Cardiac muscle cell (in vitro differentiated cells and primary cell): ENCODE measurements at regions not wholly inside any gene's neighbourhood (a gene's known extent, or its start where the extent isn't known, plus 50 kb on each side); places are given as distances from the start of the nearest gene placed in this dataset.

Source experiments
- DNase-seq, 2 donors: peaks; one replicate each; pipeline versions ENCODE4 v3.0.0 to v3.0.0-alpha.2; 2010 to 2017; ENCODE audit warnings: low read depth in 1 of 2, low spot score in 1 of 2
- H3K27ac ChIP-seq: fragments of 200-600 bp; sonication (generic); 2 replicates; pipeline ENCODE4 v1.5.1; 2016
- H3K27me3 ChIP-seq: fragments of 200-600 bp; sonication (generic); 2 replicates; pipeline ENCODE4 v1.6.0; 2016; ENCODE audit warnings: control low read depth
- H3K36me3 ChIP-seq: fragments of 200-600 bp; sonication (generic); 2 replicates; pipeline ENCODE4 v1.5.1; 2016; ENCODE audit warnings: control low read depth
- H3K4me1 ChIP-seq: fragments of 200-600 bp; sonication (generic); 2 replicates; pipeline ENCODE4 v1.8.1; 2017; ENCODE audit warnings: low read depth, mild to moderate bottlenecking, mixed run types
- H3K4me3 ChIP-seq: fragments of 200-600 bp; sonication (generic); 2 replicates; pipeline ENCODE4 v1.5.1; 2016; ENCODE audit warnings: mild to moderate bottlenecking
- H3K9me3 ChIP-seq: fragments of 200-600 bp; sonication (generic); 2 replicates; pipeline ENCODE4 v1.5.1; 2017; ENCODE audit warnings: low read depth, mild to moderate bottlenecking, control low read depth
- TF ChIP-seq, protein P1 (sequence below): IDR thresholded peaks from 2 replicates; pipeline ENCODE4 v1.5.1; 2012; ENCODE audit warnings: low read depth, mild to moderate bottlenecking, low read length

DNA sequence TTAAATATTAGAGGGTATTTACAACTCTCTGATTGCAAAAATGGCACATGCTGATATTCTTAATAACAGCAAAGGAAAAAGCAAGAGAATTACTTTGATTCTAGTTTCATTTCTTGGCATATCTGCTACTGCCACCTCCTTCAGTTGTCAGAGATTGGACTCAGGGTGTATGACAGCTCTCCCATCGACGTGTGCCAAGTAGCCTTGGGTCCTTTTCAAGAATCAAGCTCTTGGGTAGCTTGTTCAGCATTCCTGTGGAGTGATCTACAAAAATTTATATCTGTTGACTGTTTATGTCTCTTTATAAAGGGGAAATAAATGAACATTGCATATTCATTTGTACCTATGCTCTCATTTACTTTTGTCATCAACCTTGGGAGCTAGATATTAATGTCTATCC lies 315.6 kb downstream of the PRR16 start:
- no peaks in the 10 kb centered on the region for H3K9me3 ChIP-seq
- DNase-seq, result no peak
- no peaks in the 10 kb centered on the region for H3K36me3 ChIP-seq
- no peak overlapping the region for H3K27ac ChIP-seq
- TF ChIP-seq, protein P1, sequence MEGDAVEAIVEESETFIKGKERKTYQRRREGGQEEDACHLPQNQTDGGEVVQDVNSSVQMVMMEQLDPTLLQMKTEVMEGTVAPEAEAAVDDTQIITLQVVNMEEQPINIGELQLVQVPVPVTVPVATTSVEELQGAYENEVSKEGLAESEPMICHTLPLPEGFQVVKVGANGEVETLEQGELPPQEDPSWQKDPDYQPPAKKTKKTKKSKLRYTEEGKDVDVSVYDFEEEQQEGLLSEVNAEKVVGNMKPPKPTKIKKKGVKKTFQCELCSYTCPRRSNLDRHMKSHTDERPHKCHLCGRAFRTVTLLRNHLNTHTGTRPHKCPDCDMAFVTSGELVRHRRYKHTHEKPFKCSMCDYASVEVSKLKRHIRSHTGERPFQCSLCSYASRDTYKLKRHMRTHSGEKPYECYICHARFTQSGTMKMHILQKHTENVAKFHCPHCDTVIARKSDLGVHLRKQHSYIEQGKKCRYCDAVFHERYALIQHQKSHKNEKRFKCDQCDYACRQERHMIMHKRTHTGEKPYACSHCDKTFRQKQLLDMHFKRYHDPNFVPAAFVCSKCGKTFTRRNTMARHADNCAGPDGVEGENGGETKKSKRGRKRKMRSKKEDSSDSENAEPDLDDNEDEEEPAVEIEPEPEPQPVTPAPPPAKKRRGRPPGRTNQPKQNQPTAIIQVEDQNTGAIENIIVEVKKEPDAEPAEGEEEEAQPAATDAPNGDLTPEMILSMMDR, result no peak
- no peak overlapping the region for H3K4me3 ChIP-seq
- H3K27me3 ChIP-seq, result no peaks in the 10 kb centered on the region
- H3K4me1 ChIP-seq, result no peaks in the 10 kb centered on the region

DNA sequence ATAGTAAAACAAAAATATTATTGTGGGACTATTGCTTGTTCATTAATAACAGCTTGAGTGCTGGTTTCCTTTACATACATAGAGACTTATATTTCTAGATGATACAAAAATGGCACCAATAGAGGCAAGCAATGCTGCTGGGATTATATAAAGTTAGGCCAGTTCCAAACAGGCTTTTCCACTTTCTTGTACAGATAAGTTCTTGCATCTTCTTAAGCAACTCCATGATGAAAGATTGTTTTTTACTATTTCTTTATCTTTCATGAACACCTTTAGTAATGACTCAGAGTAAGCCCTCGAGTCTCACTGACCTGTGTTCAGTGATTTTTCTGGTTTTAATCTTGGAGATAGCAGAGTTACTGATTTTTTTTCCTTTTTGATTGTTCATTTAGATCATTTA lies 324.4 kb downstream of the PRR16 start:
- Histone ChIP-seq H3K9me3 (no peaks in the 10 kb centered on the region), H3K27ac (no peak overlapping the region), H3K4me1 (no peaks in the 10 kb centered on the region), H3K36me3 (no peaks in the 10 kb centered on the region), H3K4me3 (no peak overlapping the region), H3K27me3 (no peaks in the 10 kb centered on the region)
- DNase-seq, result no peak
- TF ChIP-seq, protein P1, result no peak

DNA sequence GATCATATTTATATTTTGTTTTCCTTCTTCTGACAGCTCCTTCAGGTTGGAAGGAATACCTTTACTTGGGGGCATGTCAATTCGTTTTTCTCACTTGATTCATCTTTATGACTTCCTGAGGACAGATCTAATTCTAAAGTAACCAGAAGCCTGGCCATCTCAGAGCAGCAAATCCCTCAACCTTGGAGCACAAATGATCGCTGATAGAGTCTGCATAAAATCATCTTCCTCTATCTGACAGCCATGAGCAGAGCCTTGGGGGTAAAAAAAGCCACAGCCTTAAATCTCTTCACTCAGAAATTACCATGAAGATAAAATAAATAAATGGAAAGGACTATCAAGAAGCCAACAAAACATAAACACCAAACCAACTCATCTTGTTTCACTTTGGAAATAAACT lies 325.8 kb downstream of the PRR16 start:
- TF ChIP-seq, protein P1, result no peak
- H3K27ac ChIP-seq, result no peak overlapping the region
- H3K27me3 ChIP-seq, result no peaks in the 10 kb centered on the region
- H3K4me1 ChIP-seq, result no peaks in the 10 kb centered on the region
- H3K9me3 ChIP-seq, result no peaks in the 10 kb centered on the region
- no peak overlapping the region for H3K4me3 ChIP-seq
- DNase-seq, result no peak
- no peaks in the 10 kb centered on the region for H3K36me3 ChIP-seq

DNA sequence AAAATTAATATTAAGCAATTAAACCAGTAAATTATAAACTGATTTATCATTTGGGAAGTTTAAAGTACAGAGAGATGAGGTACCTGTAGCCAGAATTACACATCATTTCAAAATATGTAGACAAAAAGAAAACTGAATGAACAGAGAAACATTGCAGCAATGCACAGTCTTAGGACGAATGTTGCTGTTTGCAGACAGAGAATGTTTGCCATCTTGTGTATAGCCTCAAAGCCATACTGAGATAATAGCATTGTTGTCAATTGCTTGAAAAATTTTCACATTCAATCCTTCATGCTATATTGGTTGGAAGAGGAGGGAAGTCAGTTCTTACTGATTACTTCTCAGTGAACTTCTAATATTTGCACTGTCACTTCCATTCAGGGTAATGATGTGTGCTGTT lies 326.2 kb downstream of the PRR16 start:
- H3K4me1 ChIP-seq, result no peaks in the 10 kb centered on the region
- H3K36me3 ChIP-seq, result no peaks in the 10 kb centered on the region

DNA sequence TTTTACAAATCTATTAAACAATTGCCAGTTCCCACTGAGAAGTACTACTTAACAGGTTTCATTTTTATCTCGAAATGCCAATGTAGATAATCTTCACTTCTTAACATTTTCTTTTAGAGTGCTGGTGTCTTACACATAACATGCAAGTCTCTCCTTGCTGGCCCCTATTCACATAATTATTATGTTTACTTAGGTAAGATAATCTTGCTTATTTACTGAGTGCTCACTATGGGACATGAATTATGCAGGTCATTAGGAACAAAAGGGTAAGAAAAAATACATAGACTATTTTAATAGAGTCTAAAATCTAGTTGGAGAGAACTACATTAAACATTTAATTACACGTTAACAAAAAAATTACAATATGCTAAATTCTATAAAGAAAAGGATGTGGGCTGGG lies 328.4 kb downstream of the PRR16 start:
- TF ChIP-seq, protein P1, result no peak
- no peaks in the 10 kb centered on the region for H3K27me3 ChIP-seq
- no peak overlapping the region for H3K4me3 ChIP-seq

More for the DNA sequence above, 326.2 kb downstream of the PRR16 start:
- no peaks in the 10 kb centered on the region for H3K9me3 ChIP-seq
- no peak overlapping the region for H3K27ac ChIP-seq
- DNase-seq, result no peak
- H3K4me3 ChIP-seq, result no peak overlapping the region
- H3K27me3 ChIP-seq, result no peaks in the 10 kb centered on the region
- TF ChIP-seq, protein P1, result no peak

DNA sequence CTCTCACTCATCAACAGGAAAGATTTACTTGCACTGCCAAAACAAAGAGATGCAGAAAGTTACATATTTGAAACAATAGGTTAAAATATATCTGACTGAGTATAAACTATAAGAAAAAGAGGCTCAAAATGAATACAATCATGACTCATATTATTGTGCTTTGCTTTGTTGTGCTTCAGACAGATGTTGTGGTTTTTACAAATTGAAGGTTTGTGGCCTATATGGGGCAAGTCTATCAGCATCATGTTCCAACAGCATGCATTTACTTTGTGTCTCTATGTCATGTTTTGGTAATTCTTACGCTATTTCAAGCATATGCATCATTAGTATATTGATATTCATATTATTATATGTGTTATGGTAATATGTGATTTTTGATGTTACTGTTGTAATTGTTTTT lies 330.0 kb downstream of the PRR16 start:
- H3K4me1 ChIP-seq, result no peaks in the 10 kb centered on the region
- no peak for DNase-seq
- no peaks in the 10 kb centered on the region for H3K9me3 ChIP-seq
- no peaks in the 10 kb centered on the region for H3K36me3 ChIP-seq
- TF ChIP-seq, protein P1, result no peak
- H3K27me3 ChIP-seq, result no peaks in the 10 kb centered on the region
- no peak overlapping the region for H3K27ac ChIP-seq
- H3K4me3 ChIP-seq, result no peak overlapping the region

More for the DNA sequence above, 328.4 kb downstream of the PRR16 start:
- H3K27ac ChIP-seq, result no peak overlapping the region
- no peak for DNase-seq
- H3K4me1 ChIP-seq, result no peaks in the 10 kb centered on the region
- no peaks in the 10 kb centered on the region for H3K36me3 ChIP-seq
- H3K9me3 ChIP-seq, result no peaks in the 10 kb centered on the region
